HL-60 (cell line): ENCODE measurements at regions not wholly inside any gene's neighbourhood (a gene's known extent, or its start where the extent isn't known, plus 50 kb on each side); places are given as distances from the start of the nearest gene placed in this dataset.

Experiments used
- DNase-seq, 2 experiments: peaks; one replicate each; pipeline ENCODE4 v3.0.0-alpha.2; 2010 to 2020; ENCODE audit warnings: low read depth in 1 of 2, low spot score in 1 of 2
- H3K27ac ChIP-seq: fragments of 250-450 bp; sonication (Bioruptor Pico); replicated peaks from 2 replicates; pipeline ENCODE4 v1.5.1; 2020; ENCODE audit warnings: mild to moderate bottlenecking, moderate library complexity
- H3K27me3 ChIP-seq: fragments of 250-450 bp; sonication (Bioruptor Pico); 2 replicates; pipeline ENCODE4 v1.5.1; 2021; ENCODE audit warnings: mild to moderate bottlenecking, moderate library complexity; ENCODE audit not compliant: insufficient read depth, poor library complexity, severe bottlenecking
- H3K4me3 ChIP-seq: replicated peaks from 2 replicates; pipeline ENCODE4 v1.5.1; 2011; ENCODE audit warnings: mild to moderate bottlenecking, control low read depth, low read length; ENCODE audit not compliant: insufficient read depth
- GABPA ChIP-seq: IDR thresholded peaks from 2 replicates; pipeline ENCODE4 v1.6.1; 2012; ENCODE audit warnings: low read depth
- POLR2AphosphoS5 ChIP-seq: IDR thresholded peaks from 2 replicates; pipeline ENCODE4 v1.6.1; 2012; ENCODE audit warnings: low read depth
- SPI1 ChIP-seq: IDR thresholded peaks from 2 replicates; pipeline ENCODE4 v1.6.1; 2012; ENCODE audit warnings: low read depth, mild to moderate bottlenecking, borderline replicate concordance
- TF ChIP-seq, protein P1 (sequence below): IDR thresholded peaks from 2 replicates; pipeline ENCODE4 v1.6.1; 2012; ENCODE audit warnings: low read depth; ENCODE audit not compliant: insufficient replicate concordance
- TF ChIP-seq, protein P2 (sequence below): IDR thresholded peaks from one replicate; pipeline ENCODE4 v1.5.1; 2011; ENCODE audit warnings: low read length, control low read depth, inconsistent platforms; ENCODE audit not compliant: insufficient read depth

- H3K27me3 ChIP-seq: no peaks in the 10 kb centered on the region
- H3K27ac ChIP-seq: no peak overlapping the region
- DNase-seq: no peak
- TF ChIP-seq SPI1 (no peak), POLR2AphosphoS5 (no peak), GABPA (no peak)
- TF ChIP-seq, protein P1, sequence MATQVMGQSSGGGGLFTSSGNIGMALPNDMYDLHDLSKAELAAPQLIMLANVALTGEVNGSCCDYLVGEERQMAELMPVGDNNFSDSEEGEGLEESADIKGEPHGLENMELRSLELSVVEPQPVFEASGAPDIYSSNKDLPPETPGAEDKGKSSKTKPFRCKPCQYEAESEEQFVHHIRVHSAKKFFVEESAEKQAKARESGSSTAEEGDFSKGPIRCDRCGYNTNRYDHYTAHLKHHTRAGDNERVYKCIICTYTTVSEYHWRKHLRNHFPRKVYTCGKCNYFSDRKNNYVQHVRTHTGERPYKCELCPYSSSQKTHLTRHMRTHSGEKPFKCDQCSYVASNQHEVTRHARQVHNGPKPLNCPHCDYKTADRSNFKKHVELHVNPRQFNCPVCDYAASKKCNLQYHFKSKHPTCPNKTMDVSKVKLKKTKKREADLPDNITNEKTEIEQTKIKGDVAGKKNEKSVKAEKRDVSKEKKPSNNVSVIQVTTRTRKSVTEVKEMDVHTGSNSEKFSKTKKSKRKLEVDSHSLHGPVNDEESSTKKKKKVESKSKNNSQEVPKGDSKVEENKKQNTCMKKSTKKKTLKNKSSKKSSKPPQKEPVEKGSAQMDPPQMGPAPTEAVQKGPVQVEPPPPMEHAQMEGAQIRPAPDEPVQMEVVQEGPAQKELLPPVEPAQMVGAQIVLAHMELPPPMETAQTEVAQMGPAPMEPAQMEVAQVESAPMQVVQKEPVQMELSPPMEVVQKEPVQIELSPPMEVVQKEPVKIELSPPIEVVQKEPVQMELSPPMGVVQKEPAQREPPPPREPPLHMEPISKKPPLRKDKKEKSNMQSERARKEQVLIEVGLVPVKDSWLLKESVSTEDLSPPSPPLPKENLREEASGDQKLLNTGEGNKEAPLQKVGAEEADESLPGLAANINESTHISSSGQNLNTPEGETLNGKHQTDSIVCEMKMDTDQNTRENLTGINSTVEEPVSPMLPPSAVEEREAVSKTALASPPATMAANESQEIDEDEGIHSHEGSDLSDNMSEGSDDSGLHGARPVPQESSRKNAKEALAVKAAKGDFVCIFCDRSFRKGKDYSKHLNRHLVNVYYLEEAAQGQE: no peak
- TF ChIP-seq, protein P2, sequence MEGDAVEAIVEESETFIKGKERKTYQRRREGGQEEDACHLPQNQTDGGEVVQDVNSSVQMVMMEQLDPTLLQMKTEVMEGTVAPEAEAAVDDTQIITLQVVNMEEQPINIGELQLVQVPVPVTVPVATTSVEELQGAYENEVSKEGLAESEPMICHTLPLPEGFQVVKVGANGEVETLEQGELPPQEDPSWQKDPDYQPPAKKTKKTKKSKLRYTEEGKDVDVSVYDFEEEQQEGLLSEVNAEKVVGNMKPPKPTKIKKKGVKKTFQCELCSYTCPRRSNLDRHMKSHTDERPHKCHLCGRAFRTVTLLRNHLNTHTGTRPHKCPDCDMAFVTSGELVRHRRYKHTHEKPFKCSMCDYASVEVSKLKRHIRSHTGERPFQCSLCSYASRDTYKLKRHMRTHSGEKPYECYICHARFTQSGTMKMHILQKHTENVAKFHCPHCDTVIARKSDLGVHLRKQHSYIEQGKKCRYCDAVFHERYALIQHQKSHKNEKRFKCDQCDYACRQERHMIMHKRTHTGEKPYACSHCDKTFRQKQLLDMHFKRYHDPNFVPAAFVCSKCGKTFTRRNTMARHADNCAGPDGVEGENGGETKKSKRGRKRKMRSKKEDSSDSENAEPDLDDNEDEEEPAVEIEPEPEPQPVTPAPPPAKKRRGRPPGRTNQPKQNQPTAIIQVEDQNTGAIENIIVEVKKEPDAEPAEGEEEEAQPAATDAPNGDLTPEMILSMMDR: no peak
- no peak overlapping the region for H3K4me3 ChIP-seq
These were observed 1957.3 kb downstream of the NCAM2 start for GRCh38 chr21:22955559-22955958.

DNA sequence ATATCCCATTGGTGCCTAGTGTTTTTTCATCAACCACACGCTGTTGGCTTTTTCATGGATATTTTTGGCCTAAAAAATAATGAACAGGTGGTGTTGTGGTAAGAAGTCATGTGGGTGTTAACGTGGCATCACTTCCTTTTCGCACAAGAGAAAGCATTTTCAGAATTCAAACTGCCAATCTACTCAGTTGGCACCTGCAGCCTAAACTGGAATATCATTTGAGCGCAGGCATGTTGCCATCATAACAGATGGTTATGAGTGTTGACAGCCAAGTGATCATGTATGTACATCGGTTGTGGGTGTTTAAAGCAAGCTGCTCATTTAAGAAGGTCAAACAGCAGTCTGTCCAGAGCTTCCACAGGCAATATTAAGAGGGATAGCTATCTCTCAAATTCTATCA is 1963.0 kb downstream of the NCAM2 start:
- no peak overlapping the region for H3K4me3 ChIP-seq
- no peaks in the 10 kb centered on the region for H3K27me3 ChIP-seq
- no peak for DNase-seq
- TF ChIP-seq, protein P1: no peak
- TF ChIP-seq SPI1: no peak
- TF ChIP-seq GABPA: no peak
- TF ChIP-seq, protein P2: no peak
- no peak for TF ChIP-seq POLR2AphosphoS5
- no peak overlapping the region for H3K27ac ChIP-seq

DNA sequence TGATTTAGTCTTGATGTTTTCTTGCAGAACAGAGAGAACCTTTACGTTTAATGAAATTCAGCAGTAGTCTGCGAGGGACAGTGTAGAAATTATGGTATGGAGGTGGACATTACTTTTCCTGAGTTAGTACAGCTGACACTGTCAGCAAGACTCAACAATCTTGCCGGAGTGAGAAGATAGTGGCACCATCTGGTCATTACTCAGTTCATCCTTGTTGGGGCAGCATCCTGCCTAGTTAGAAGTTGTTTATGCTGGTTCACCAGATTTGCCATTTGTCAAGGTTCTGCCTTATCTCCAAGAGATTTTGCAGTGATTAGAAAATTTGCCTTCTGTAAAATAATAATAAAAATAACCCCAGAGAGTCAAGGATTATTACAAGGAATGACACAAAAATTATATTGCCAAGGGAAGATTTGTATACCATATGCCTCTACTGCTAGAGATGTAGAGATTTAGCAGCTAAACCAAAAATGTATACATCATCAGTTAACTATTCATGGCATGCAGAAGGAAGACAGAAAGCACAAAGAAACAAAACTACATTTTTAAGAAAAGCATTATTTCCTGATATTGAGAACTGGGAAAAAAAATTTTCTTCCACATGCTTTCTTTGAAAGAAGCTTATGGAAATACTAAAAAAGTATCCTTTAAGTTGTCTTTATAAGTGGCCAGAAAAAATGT is 1967.4 kb downstream of the NCAM2 start:
- DNase-seq: no peak
- H3K4me3 ChIP-seq: no peak overlapping the region
- H3K27ac ChIP-seq: no peak overlapping the region

More for the DNA sequence above, 1967.4 kb downstream of the NCAM2 start:
- no peaks in the 10 kb centered on the region for H3K27me3 ChIP-seq
- TF ChIP-seq POLR2AphosphoS5 (no peak), GABPA (no peak), SPI1 (no peak)
- TF ChIP-seq, protein P1: no peak
